H1 (cell line): ENCODE measurements at regions not wholly inside any gene's neighbourhood (a gene's known extent, or its start where the extent isn't known, plus 50 kb on each side); places are given as distances from the start of the nearest gene placed in this dataset.

ENCODE experiments used
- NANOG ChIP-seq: IDR thresholded peaks from 2 replicates; pipeline ENCODE4 v1.6.1; 2011; ENCODE audit warnings: low read length, low read depth, mild to moderate bottlenecking, inconsistent platforms; ENCODE audit not compliant: insufficient read depth, poor library complexity, severe bottlenecking
- NRF1 ChIP-seq: IDR thresholded peaks from 2 replicates; pipeline ENCODE4 v1.6.1; 2011; ENCODE audit warnings: mild to moderate bottlenecking, low read depth, low read length, improper control_type of control experiment
- SIRT6 ChIP-seq: IDR thresholded peaks from one replicate; pipeline ENCODE4 v1.7.1; 2012; ENCODE audit warnings: low read length, inconsistent platforms
- SIX5 ChIP-seq: IDR thresholded peaks from 2 replicates; pipeline ENCODE4 v1.6.1; 2011; ENCODE audit warnings: mild to moderate bottlenecking, low read depth, low read length
- SP4 ChIP-seq: IDR thresholded peaks from 2 replicates; pipeline ENCODE4 v1.6.1; 2012; ENCODE audit warnings: low read length, inconsistent platforms

GRCh38 chr12:59452746-59453145, 143.1 kb upstream of the SLC16A7 start (continued):
- TF ChIP-seq SIX5 (no peak), SIRT6 (no peak), SP4 (no peak), NRF1 (no peak), NANOG (no peak)
- TF ChIP-seq, all 59 proteins: peak for 0
